Uterus (tissue), 2 donors: ENCODE measurements at regions not wholly inside any gene's neighbourhood (a gene's known extent, or its start where the extent isn't known, plus 50 kb on each side); places are given as distances from the start of the nearest gene placed in this dataset.
"Not testable (repeated sequence)": the region's sequence is repeated elsewhere in the genome, so short reads cannot be mapped to it uniquely, and the experiment has no call there.

Source experiments
- CTCF ChIP-seq, 4 experiments: fragments of 200-600 bp in 2 of 4; fragments of 450-650 bp in 2 of 4; sonication (generic) in 2 of 4; IDR thresholded peaks; one replicate each; pipeline ENCODE4 v1.5.1; 2016 to 2019; ENCODE audit warnings: antibody characterized with exemption in 4 of 4, mild to moderate bottlenecking in 2 of 4, moderate library complexity in 1 of 4
- POLR2A ChIP-seq, 2 donors: fragments of 450-650 bp; IDR thresholded peaks; one replicate each; pipeline ENCODE4 v1.6.1; 2016; ENCODE audit warnings: antibody characterized with exemption in 2 of 2, mild to moderate bottlenecking in 1 of 2, moderate library complexity in 1 of 2

- not testable (repeated sequence) for TF ChIP-seq CTCF, POLR2A (IDR thresholded peaks at IDR 0.05)
Measured at GRCh38 chr14:45919995-45920394, 667.0 kb upstream of the MIS18BP1 start.
